Ovary (tissue), 7 donors: ENCODE measurements at regions not wholly inside any gene's neighbourhood (a gene's known extent, or its start where the extent isn't known, plus 50 kb on each side); places are given as distances from the start of the nearest gene placed in this dataset.

ENCODE experiments used
- DNase-seq, 5 donors: peaks; one replicate each; pipeline ENCODE4 v3.0.0-alpha.2; 2019 to 2020
- H3K27ac ChIP-seq, 2 donors: fragments of 200-600 bp; one replicate each; pipeline versions ENCODE4 v1.5.1 to v1.8.0; 2019 to 2022
- H3K27me3 ChIP-seq: fragments of 200-600 bp; one replicate; pipeline ENCODE4 v1.8.0; 2022
- H3K36me3 ChIP-seq: fragments of 200-600 bp; sonication (generic); one replicate; pipeline ENCODE4 v1.5.1; 2019
- H3K4me1 ChIP-seq: one replicate; pipeline ENCODE4 v1.8.1; 2013; ENCODE audit warnings: mild to moderate bottlenecking, moderate library complexity; ENCODE audit not compliant: insufficient read depth
- H3K4me3 ChIP-seq: fragments of 200-600 bp; sonication (generic); one replicate; pipeline ENCODE4 v1.5.1; 2017
- H3K9me3 ChIP-seq, 2 donors: fragments of 200-600 bp in 1 of 2; sonication (generic) in 1 of 2; one replicate each; pipeline versions ENCODE4 v1.5.1 to v1.8.1; 2013 to 2019; ENCODE audit warnings: mild to moderate bottlenecking in 1 of 2, moderate library complexity in 1 of 2
- CTCF ChIP-seq, 3 donors: fragments of 450-650 bp in 2 of 3; fragments of 200-600 bp in 1 of 3; IDR thresholded peaks; one replicate each; pipeline versions ENCODE4 v1.5.1 to v1.8.0; 2016 to 2022; ENCODE audit warnings: antibody characterized with exemption in 3 of 3, mild to moderate bottlenecking in 1 of 3
- EP300 ChIP-seq: sonication (generic); formaldehyde crosslinking; IDR thresholded peaks from one replicate; pipeline ENCODE4 v1.6.1; 2017; ENCODE audit warnings: antibody characterized with exemption
- POLR2A ChIP-seq: fragments of 450-650 bp; IDR thresholded peaks from one replicate; pipeline ENCODE4 v1.6.1; 2017; ENCODE audit warnings: antibody characterized with exemption, mild to moderate bottlenecking, moderate library complexity
- WGBS, 3 donors: extraction: QIAGEN DNeasy Blood & Tissue Kit in 1 of 3; methylation state at CpG; one replicate each; pipeline versions ENCODE4 v1.1.5 to v1.1.7; 2013 to 2017; 5-methylcytosine and 5-hydroxymethylcytosine counted together
- intact Hi-C, 4 donors: fragments of 100-400 bp; cut with DNase I; formaldehyde crosslinking; loops; one replicate each; pipeline versions ENCODE4 v1.11.0 to v1.15.1; 2022 to 2023
- donor health status: DM: no; HTN: no; CAD: no; lungs with moderate emphysema.
- donor health status: DM: no; HTN: no; CAD: no.
- donor health status: Bipolar disorder and iron deficiency.
- donor health status: DM: no; HTN: no; CAD: no.
- donor health status: DM: yes; HTN: yes; CAD: no.

GRCh38 chr11:115716080-115716479 lies 211.9 kb upstream of the CADM1 start:
- Histone ChIP-seq H3K36me3 (no peaks in the 10 kb centered on the region), H3K27ac (no peak overlapping the region), H3K9me3 (no peaks in the 10 kb centered on the region), H3K4me3 (no peak overlapping the region), H3K27me3 (no peaks in the 10 kb centered on the region), H3K4me1 (no peaks in the 10 kb centered on the region)
- no peak for DNase-seq
- intact Hi-C loops: no loop called here
- WGBS, 3 donors: 83 to 91% (median 86%) methylated on average over 7 of the region's 7 CpGs
- TF ChIP-seq POLR2A: no peak
- no peak for TF ChIP-seq EP300

GRCh38 chr11:115715251-115715770 lies 211.1 kb upstream of the CADM1 start:
- intact Hi-C loops: no loop called here
- H3K36me3 ChIP-seq: no peaks in the 10 kb centered on the region
- no peak for DNase-seq
- no peak overlapping the region for H3K27ac ChIP-seq
- TF ChIP-seq POLR2A (no peak), CTCF (IDR thresholded peaks at IDR 0.05) (no peak), EP300 (no peak)
- no peaks in the 10 kb centered on the region for H3K27me3 ChIP-seq
- WGBS, 3 donors: 90 to 94% (median 92%) methylated on average over 3 of the region's 3 CpGs
- no peaks in the 10 kb centered on the region for H3K9me3 ChIP-seq
- H3K4me1 ChIP-seq: no peaks in the 10 kb centered on the region
- no peak overlapping the region for H3K4me3 ChIP-seq

GRCh38 chr11:115712296-115712695 lies 208.1 kb upstream of the CADM1 start:
- TF ChIP-seq CTCF (IDR thresholded peaks at IDR 0.05): no peak
- TF ChIP-seq EP300: no peak
- TF ChIP-seq POLR2A: no peak
- intact Hi-C loops: no loop called here

GRCh38 chr11:115710980-115711379 lies 206.8 kb upstream of the CADM1 start:
- H3K27ac ChIP-seq: no peak overlapping the region
- no peaks in the 10 kb centered on the region for H3K36me3 ChIP-seq
- H3K9me3 ChIP-seq: no peaks in the 10 kb centered on the region
- no peaks in the 10 kb centered on the region for H3K4me1 ChIP-seq
- H3K27me3 ChIP-seq: no peaks in the 10 kb centered on the region
- no peak overlapping the region for H3K4me3 ChIP-seq
- DNase-seq: no peak
- TF ChIP-seq EP300 (no peak), POLR2A (no peak), CTCF (IDR thresholded peaks at IDR 0.05) (no peak)
- WGBS, 3 donors: 12 to 22% (median 15%) methylated on average over 20 of the region's 20 CpGs
- intact Hi-C loops: no loop called here

More at GRCh38 chr11:115712296-115712695, 208.1 kb upstream of the CADM1 start:
- Histone ChIP-seq H3K4me3 (no peak overlapping the region), H3K9me3 (no peaks in the 10 kb centered on the region), H3K27me3 (no peaks in the 10 kb centered on the region), H3K36me3 (no peaks in the 10 kb centered on the region), H3K27ac (no peak overlapping the region), H3K4me1 (no peaks in the 10 kb centered on the region)
- DNase-seq: no peak

GRCh38 chr11:115710426-115710825 lies 206.2 kb upstream of the CADM1 start:
- intact Hi-C loops: no loop called here
- 68 to 75% (median 73%) methylated on average over 5 of the region's 5 CpGs for WGBS, 3 donors
- Histone ChIP-seq H3K27me3 (no peaks in the 10 kb centered on the region), H3K4me3 (no peak overlapping the region), H3K9me3 (no peaks in the 10 kb centered on the region), H3K27ac (no peak overlapping the region), H3K36me3 (no peaks in the 10 kb centered on the region), H3K4me1 (no peaks in the 10 kb centered on the region)
- DNase-seq: no peak
- no peak for TF ChIP-seq POLR2A
- TF ChIP-seq EP300: no peak
- no peak for TF ChIP-seq CTCF (IDR thresholded peaks at IDR 0.05)
